ENCODE measurements at regions not wholly inside any gene's neighbourhood (a gene's known extent, or its start where the extent isn't known, plus 50 kb on each side); places are given as distances from the start of the nearest gene placed in this dataset.

- DNase-seq (ENCODE audit: low spot score): no peak
Measured at GRCh38 chr22:27686534-27686933, 115.0 kb downstream of the MN1 start.

GRCh38 chr22:27687984-27688545 is 113.5 kb downstream of the MN1 start:
- DNase-seq (ENCODE audit: low spot score): no peak

GRCh38 chr22:27689664-27690063 is 111.9 kb downstream of the MN1 start:
- no peak for DNase-seq (ENCODE audit: low spot score)

- DNase-seq (ENCODE audit: low spot score): no peak
Measured at GRCh38 chr22:27690599-27690998, 111.0 kb downstream of the MN1 start.

- no peak for DNase-seq (ENCODE audit: low spot score)
Measured at GRCh38 chr22:27692243-27692642, 109.3 kb downstream of the MN1 start.

GRCh38 chr22:27695925-27696324 is 105.6 kb downstream of the MN1 start:
- no peak for DNase-seq (ENCODE audit: low spot score)

GRCh38 chr22:27697888-27698287 is 103.7 kb downstream of the MN1 start:
- DNase-seq (ENCODE audit: low spot score): no peak

Measured in mesenteric fat pad (tissue), 1 donor.